ENCODE measurements at regions not wholly inside any gene's neighbourhood (a gene's known extent, or its start where the extent isn't known, plus 50 kb on each side); places are given as distances from the start of the nearest gene placed in this dataset.
"Not testable (repeated sequence)": the region's sequence is repeated elsewhere in the genome, so short reads cannot be mapped to it uniquely, and the experiment has no call there.

GRCh38 chr13:104962411-104962810, 1573.1 kb downstream of the EFNB2 start:
- DNase-seq (ENCODE audit: low read depth), result no peak

GRCh38 chr13:104961246-104961645, 1574.2 kb downstream of the EFNB2 start:
- DNase-seq (ENCODE audit: low read depth), result no peak

GRCh38 chr13:104954210-104954609, 1581.3 kb downstream of the EFNB2 start:
- no peak for DNase-seq (ENCODE audit: low read depth)

- no peak for DNase-seq (ENCODE audit: low read depth)
Measured at GRCh38 chr13:104953588-104953987, 1581.9 kb downstream of the EFNB2 start.

- DNase-seq (ENCODE audit: low read depth), result no peak
Measured at GRCh38 chr13:104949840-104950740, 1585.4 kb downstream of the EFNB2 start.

- no peak for DNase-seq (ENCODE audit: low read depth)
Measured at GRCh38 chr13:104944176-104944575, 1591.3 kb downstream of the EFNB2 start.

- DNase-seq (ENCODE audit: low read depth), result no peak
Measured at GRCh38 chr13:104943331-104943730, 1592.1 kb downstream of the EFNB2 start.

GRCh38 chr13:104937881-104938280, 1597.6 kb downstream of the EFNB2 start:
- DNase-seq (ENCODE audit: low read depth), result no peak

GRCh38 chr13:104936304-104936703, 1599.2 kb downstream of the EFNB2 start:
- no peak for DNase-seq (ENCODE audit: low read depth)

- not testable (repeated sequence) for DNase-seq (ENCODE audit: low read depth)
Measured at GRCh38 chr13:104920513-104920912, 1614.9 kb downstream of the EFNB2 start.

GRCh38 chr13:104920091-104920490, 1615.4 kb downstream of the EFNB2 start:
- DNase-seq (ENCODE audit: low read depth), result no peak

- DNase-seq (ENCODE audit: low read depth), result no peak
Measured at GRCh38 chr13:104900191-104900817, 1635.2 kb downstream of the EFNB2 start.

- DNase-seq (ENCODE audit: low read depth), result no peak
Measured at GRCh38 chr13:104898484-104898883, 1637.0 kb downstream of the EFNB2 start.

GRCh38 chr13:104895521-104895920, 1639.9 kb downstream of the EFNB2 start:
- DNase-seq (ENCODE audit: low read depth), result no peak

GRCh38 chr13:104875038-104875754, 1660.3 kb downstream of the EFNB2 start:
- no peak for DNase-seq (ENCODE audit: low read depth)

GRCh38 chr13:104872153-104872552, 1663.3 kb downstream of the EFNB2 start:
- DNase-seq (ENCODE audit: low read depth), result no peak

- DNase-seq (ENCODE audit: low read depth), result no peak
Measured at GRCh38 chr13:104871456-104871855, 1664.0 kb downstream of the EFNB2 start.

GRCh38 chr13:104869501-104869900, 1666.0 kb downstream of the EFNB2 start:
- no peak for DNase-seq (ENCODE audit: low read depth)

GRCh38 chr13:104868806-104869205, 1666.7 kb downstream of the EFNB2 start:
- no peak for DNase-seq (ENCODE audit: low read depth)

GRCh38 chr13:104855581-104855980, 1679.9 kb downstream of the EFNB2 start:
- DNase-seq (ENCODE audit: low read depth), result no peak

GRCh38 chr13:104854698-104855097, 1680.8 kb downstream of the EFNB2 start:
- DNase-seq (ENCODE audit: low read depth), result no peak

GRCh38 chr13:104854007-104854406, 1681.5 kb downstream of the EFNB2 start:
- no peak for DNase-seq (ENCODE audit: low read depth)

GRCh38 chr13:104847922-104848321, 1687.5 kb downstream of the EFNB2 start:
- no peak for DNase-seq (ENCODE audit: low read depth)

All from stimulated activated CD8-positive, alpha-beta memory T cell treated with anti-CD3 and anti-CD28 coated beads, Interleukin-7, amount 100 ng/mL, for 24 hours (primary cell).